ENCODE measurements at regions not wholly inside any gene's neighbourhood (a gene's known extent, or its start where the extent isn't known, plus 50 kb on each side); places are given as distances from the start of the nearest gene placed in this dataset.
A peak's percentile ranks its signal among the peaks of the same experiment; 100 is the strongest.

- no peak overlapping the region for H3K27ac Mint-ChIP-seq
- peaks cover 3 to 6% (median 4%) of the 10 kb centered on the region in 3 donors for H3K9me3 Mint-ChIP-seq
- H3K27me3 Mint-ChIP-seq: no peaks in the 10 kb centered on the region
- H3K36me3 Mint-ChIP-seq: no peaks in the 10 kb centered on the region
- no peak overlapping the region for H3K4me3 Mint-ChIP-seq
- H3K4me1 Mint-ChIP-seq: no peaks in the 10 kb centered on the region
Observed at GRCh38 chr7:70997261-70997660, 134.7 kb upstream of the GALNT17 start.

DNA sequence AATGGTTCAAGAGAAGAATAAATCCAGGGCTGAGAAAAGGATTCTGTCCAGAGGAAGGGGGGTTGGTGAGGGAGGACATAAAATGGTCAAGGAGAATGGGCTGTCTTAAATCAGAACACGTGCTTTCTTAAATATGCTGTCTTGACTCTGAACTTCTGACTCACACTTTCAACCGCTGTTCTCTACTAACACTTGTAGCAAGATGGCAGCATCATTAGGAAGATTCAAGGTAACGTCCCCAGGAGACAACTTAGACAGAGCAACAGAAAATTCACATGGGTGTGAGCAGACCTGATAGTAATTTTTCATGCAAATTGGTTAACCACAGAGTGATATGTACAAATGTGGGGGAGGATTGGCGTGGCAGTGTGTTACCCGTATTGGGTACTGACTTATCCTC lies 126.8 kb upstream of the GALNT17 start:
- H3K4me3 Mint-ChIP-seq: no peak overlapping the region
- peaks cover 4 to 10% (median 7%) of the 10 kb centered on the region in 3 donors for H3K9me3 Mint-ChIP-seq
- no peaks in the 10 kb centered on the region for H3K36me3 Mint-ChIP-seq
- no peak overlapping the region for H3K27ac Mint-ChIP-seq
- no peaks in the 10 kb centered on the region for H3K27me3 Mint-ChIP-seq
- H3K4me1 Mint-ChIP-seq: peaks cover 0 to 1% (median 0%) of the 10 kb centered on the region in 3 donors

GRCh38 chr7:71009636-71010035 lies 122.3 kb upstream of the GALNT17 start:
- Mint-ChIP-seq H3K4me1 (peaks cover 0 to 1% (median 0%) of the 10 kb centered on the region in 3 donors), H3K27me3 (no peaks in the 10 kb centered on the region), H3K27ac (no peak overlapping the region)

DNA sequence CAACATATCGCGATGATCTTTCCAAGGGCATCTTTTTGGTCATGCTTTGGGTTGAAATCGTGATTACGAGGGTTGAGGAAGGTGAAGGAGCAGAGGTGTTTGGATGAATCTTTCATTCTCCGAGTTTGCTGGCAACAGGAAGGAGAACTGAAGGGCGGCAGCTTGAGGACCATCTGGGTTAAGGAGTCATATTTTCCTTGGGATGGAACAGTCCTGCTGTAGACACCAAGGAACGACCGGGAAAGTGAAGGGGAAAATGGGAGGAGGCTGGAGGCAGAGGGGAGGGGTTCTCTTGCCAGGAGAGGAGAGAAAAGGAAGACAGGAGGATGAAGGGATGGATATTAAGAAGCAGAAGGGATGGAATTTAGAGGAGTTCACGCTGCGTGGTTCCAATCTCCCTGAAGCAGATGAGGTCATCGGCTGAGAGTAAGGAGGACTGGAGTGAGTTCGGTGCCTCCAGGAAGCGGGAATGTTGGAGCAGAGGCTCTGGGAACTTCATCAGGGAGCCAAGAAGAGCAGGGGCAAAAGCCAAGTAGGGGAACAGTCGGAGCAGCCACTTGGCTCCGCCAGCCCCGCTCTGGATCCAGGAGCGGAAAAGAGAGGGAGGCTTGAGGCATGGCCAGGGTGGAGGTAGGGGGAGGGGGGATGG lies 116.6 kb upstream of the GALNT17 start:
- no peak overlapping the region for H3K27ac Mint-ChIP-seq
- no peak overlapping the region for H3K4me3 Mint-ChIP-seq
- H3K4me1 Mint-ChIP-seq: no peaks in the 10 kb centered on the region
- peaks cover 1 to 26% (median 9%) of the 10 kb centered on the region in 3 donors for H3K9me3 Mint-ChIP-seq
- H3K27me3 Mint-ChIP-seq: peaks cover 1% of the 10 kb centered on the region
- H3K36me3 Mint-ChIP-seq: peaks cover 1% of the 10 kb centered on the region

More at GRCh38 chr7:71009636-71010035, 122.3 kb upstream of the GALNT17 start:
- H3K9me3 Mint-ChIP-seq: peaks cover 3 to 19% (median 5%) of the 10 kb centered on the region in 3 donors
- H3K4me3 Mint-ChIP-seq: no peak overlapping the region
- H3K36me3 Mint-ChIP-seq: peaks cover 2% of the 10 kb centered on the region

GRCh38 chr7:71016401-71016800 lies 115.5 kb upstream of the GALNT17 start:
- Mint-ChIP-seq H3K27ac (peak overlapping the region in 1 of 3 donors; percentile 33), H3K4me1 (no peaks in the 10 kb centered on the region)

GRCh38 chr7:71017602-71018001 lies 114.3 kb upstream of the GALNT17 start:
- H3K36me3 Mint-ChIP-seq: peaks cover 3% of the 10 kb centered on the region
- no peaks in the 10 kb centered on the region for H3K4me1 Mint-ChIP-seq
- peaks cover 1% of the 10 kb centered on the region for H3K27me3 Mint-ChIP-seq
- H3K9me3 Mint-ChIP-seq: peaks cover 1 to 24% (median 12%) of the 10 kb centered on the region in 3 donors
- no peak overlapping the region for H3K4me3 Mint-ChIP-seq
- H3K27ac Mint-ChIP-seq: no peak overlapping the region

More at GRCh38 chr7:71016401-71016800, 115.5 kb upstream of the GALNT17 start:
- no peak overlapping the region for H3K4me3 Mint-ChIP-seq
- peaks cover 3% of the 10 kb centered on the region for H3K36me3 Mint-ChIP-seq
- peaks cover 1% of the 10 kb centered on the region for H3K27me3 Mint-ChIP-seq
- peaks cover 1 to 25% (median 9%) of the 10 kb centered on the region in 3 donors for H3K9me3 Mint-ChIP-seq

DNA sequence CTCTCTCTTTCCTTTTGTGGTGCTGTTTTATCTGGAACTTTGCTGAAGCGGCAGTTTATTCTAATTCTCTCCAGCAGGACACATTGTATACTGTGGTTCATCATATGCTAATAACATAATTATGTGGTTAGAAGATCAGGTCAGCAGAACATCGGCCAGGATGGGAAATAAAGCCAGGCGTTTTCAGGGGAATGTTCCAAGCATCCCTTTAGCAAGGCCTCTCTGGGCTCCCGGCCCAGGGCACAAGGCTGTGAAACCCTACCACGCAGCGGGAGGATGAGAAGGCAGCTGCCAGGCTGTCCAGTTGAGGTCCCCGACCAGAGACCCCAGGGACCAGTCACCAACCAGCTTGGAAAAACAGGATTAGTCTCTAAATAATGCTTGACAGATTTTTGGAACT lies 112.2 kb upstream of the GALNT17 start:
- H3K4me3 Mint-ChIP-seq: no peak overlapping the region
- H3K27ac Mint-ChIP-seq: no peak overlapping the region
- H3K4me1 Mint-ChIP-seq: no peaks in the 10 kb centered on the region
- peaks cover 3% of the 10 kb centered on the region for H3K36me3 Mint-ChIP-seq
- H3K9me3 Mint-ChIP-seq: peaks cover 2 to 18% (median 12%) of the 10 kb centered on the region in 3 donors
- peaks cover 1% of the 10 kb centered on the region for H3K27me3 Mint-ChIP-seq

- Mint-ChIP-seq H3K27ac (no peak overlapping the region), H3K36me3 (peaks cover 3% of the 10 kb centered on the region), H3K27me3 (no peaks in the 10 kb centered on the region), H3K4me1 (no peaks in the 10 kb centered on the region), H3K4me3 (no peak overlapping the region), H3K9me3 (peaks cover 2 to 12% (median 6%) of the 10 kb centered on the region in 3 donors)
Observed at GRCh38 chr7:71021131-71021530, 110.8 kb upstream of the GALNT17 start.

- peaks cover 2 to 12% (median 6%) of the 10 kb centered on the region in 3 donors for H3K9me3 Mint-ChIP-seq
Observed at GRCh38 chr7:71026680-71027079, 105.3 kb upstream of the GALNT17 start.

GRCh38 chr7:71034243-71034642 lies 97.7 kb upstream of the GALNT17 start:
- H3K36me3 Mint-ChIP-seq: no peaks in the 10 kb centered on the region
- H3K4me1 Mint-ChIP-seq: no peaks in the 10 kb centered on the region
- H3K27ac Mint-ChIP-seq: no peak overlapping the region
- no peak overlapping the region for H3K4me3 Mint-ChIP-seq
- peaks cover 5 to 24% (median 15%) of the 10 kb centered on the region in 3 donors for H3K9me3 Mint-ChIP-seq
- H3K27me3 Mint-ChIP-seq: no peaks in the 10 kb centered on the region

More at GRCh38 chr7:71026680-71027079, 105.3 kb upstream of the GALNT17 start:
- Mint-ChIP-seq H3K4me1 (no peaks in the 10 kb centered on the region), H3K27me3 (no peaks in the 10 kb centered on the region), H3K36me3 (no peaks in the 10 kb centered on the region), H3K27ac (no peak overlapping the region), H3K4me3 (no peak overlapping the region)

- H3K4me3 Mint-ChIP-seq: no peak overlapping the region
- H3K27me3 Mint-ChIP-seq: no peaks in the 10 kb centered on the region
- H3K27ac Mint-ChIP-seq: no peak overlapping the region
- H3K9me3 Mint-ChIP-seq: peaks cover 5 to 17% (median 10%) of the 10 kb centered on the region in 3 donors
- no peaks in the 10 kb centered on the region for H3K4me1 Mint-ChIP-seq
- no peaks in the 10 kb centered on the region for H3K36me3 Mint-ChIP-seq
Observed at GRCh38 chr7:71042591-71042990, 89.4 kb upstream of the GALNT17 start.

DNA sequence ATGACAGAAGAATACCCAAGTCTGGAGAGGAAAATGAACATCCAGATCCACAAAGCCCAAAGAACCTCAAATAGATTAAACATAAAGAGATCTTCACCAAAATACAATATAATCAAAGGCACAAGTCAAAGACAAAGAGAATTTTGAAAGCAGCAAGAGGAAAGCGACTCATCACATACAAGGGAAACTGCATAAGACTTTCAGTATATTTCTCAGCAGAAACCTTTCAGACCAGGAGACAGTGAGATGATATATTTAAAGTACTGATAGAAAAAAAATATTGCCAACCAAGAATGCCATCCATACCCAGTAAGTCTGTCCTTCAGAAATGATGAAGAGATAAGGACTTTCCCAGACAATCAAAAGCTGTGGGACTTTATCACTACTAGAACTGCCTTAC lies 81.5 kb upstream of the GALNT17 start:
- Mint-ChIP-seq H3K27ac (no peak overlapping the region), H3K9me3 (peaks cover 9 to 21% (median 15%) of the 10 kb centered on the region in 3 donors), H3K27me3 (no peaks in the 10 kb centered on the region), H3K4me3 (no peak overlapping the region), H3K4me1 (no peaks in the 10 kb centered on the region), H3K36me3 (peaks cover 1% of the 10 kb centered on the region)

- Mint-ChIP-seq H3K4me3 (no peak overlapping the region), H3K4me1 (no peaks in the 10 kb centered on the region), H3K27me3 (no peaks in the 10 kb centered on the region), H3K9me3 (peaks cover 4 to 21% (median 9%) of the 10 kb centered on the region in 3 donors), H3K27ac (no peak overlapping the region), H3K36me3 (peaks cover 1% of the 10 kb centered on the region)
Observed at GRCh38 chr7:71055504-71055903, 76.4 kb upstream of the GALNT17 start.

DNA sequence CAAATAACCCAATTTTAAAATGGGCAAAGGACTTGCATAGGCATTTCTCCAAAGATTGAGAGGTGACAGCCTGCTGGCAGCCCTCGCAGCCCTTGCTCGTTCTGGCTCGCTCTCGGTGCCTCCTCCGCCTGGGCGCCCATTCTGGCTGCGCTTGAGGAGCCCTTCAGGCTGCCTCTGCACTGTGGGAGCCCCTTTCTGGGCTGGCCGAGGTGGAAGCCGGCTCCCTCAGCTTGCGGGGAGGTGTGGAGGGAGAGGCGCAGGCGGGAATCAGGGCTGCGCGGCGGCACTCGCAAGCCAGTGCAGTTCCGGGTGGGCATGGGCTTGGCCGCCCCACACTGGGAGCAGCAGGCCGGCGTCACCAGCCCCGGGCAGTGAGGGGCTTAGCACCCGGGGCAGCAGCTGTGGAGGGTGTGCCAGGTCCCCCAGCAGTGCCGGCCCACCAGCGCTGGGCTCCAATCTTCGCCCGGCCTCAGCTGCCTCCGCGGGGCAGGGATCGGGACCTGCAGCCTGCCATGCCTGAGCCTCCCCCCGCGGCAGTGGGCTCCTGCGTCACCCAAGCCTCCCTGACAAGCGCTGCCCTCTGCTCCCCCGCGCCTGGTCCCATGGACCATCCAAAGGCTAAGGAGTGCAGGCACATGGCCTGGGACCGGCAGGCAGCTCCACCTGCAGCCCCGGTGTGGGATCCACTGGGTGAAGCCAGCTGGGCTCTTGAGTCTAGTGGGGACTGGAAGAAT lies 54.0 kb upstream of the GALNT17 start:
- H3K9me3 Mint-ChIP-seq: peaks cover 11 to 30% (median 21%) of the 10 kb centered on the region in 3 donors
- no peaks in the 10 kb centered on the region for H3K27me3 Mint-ChIP-seq
- H3K4me1 Mint-ChIP-seq: no peaks in the 10 kb centered on the region
- no peak overlapping the region for H3K27ac Mint-ChIP-seq
- H3K36me3 Mint-ChIP-seq: peaks cover 1% of the 10 kb centered on the region
- H3K4me3 Mint-ChIP-seq: no peak overlapping the region
